ENCODE measurements at regions not wholly inside any gene's neighbourhood (a gene's known extent, or its start where the extent isn't known, plus 50 kb on each side); places are given as distances from the start of the nearest gene placed in this dataset.
"Not testable (repeated sequence)": the region's sequence is repeated elsewhere in the genome, so short reads cannot be mapped to it uniquely, and the experiment has no call there.

GRCh38 chr4:116097353-116097752, 983.9 kb upstream of the NDST4 start:
- not testable (repeated sequence) for TF ChIP-seq POLR2A, CTCF, POLR2AphosphoS5 (IDR thresholded peaks at IDR 0.05)
